Common myeloid progenitor, CD34-positive (primary cell): ENCODE measurements at regions not wholly inside any gene's neighbourhood (a gene's known extent, or its start where the extent isn't known, plus 50 kb on each side); places are given as distances from the start of the nearest gene placed in this dataset.
"Not testable (repeated sequence)": the region's sequence is repeated elsewhere in the genome, so short reads cannot be mapped to it uniquely, and the experiment has no call there.

Experiments used
- CTCF ChIA-PET: fragments of 350-600 bp; sonication (Branson Sonifier 250); formaldehyde crosslinking; loops from one replicate; lab custom pipeline; 2021; ENCODE audit warnings: antibody characterized with exemption; lab: Charles Lee
- POLR2A ChIA-PET: fragments of 350-600 bp; sonication (Branson Sonifier 250); formaldehyde crosslinking; loops from one replicate; lab custom pipeline; 2021; ENCODE audit warnings: antibody characterized with exemption; lab: Charles Lee
- DNase-seq, 3 donors: peaks; one replicate each; pipeline versions ENCODE4 v3.0.0 to v3.0.0-alpha.2; 2013
- H3K27ac ChIP-seq, 2 experiments: 1 replicate in 1 of 2; 2 replicates in 1 of 2; pipeline ENCODE4 v1.7.0; 2013; ENCODE audit warnings: inconsistent platforms in 2 of 2, low read length in 2 of 2, mild to moderate bottlenecking in 2 of 2, low read depth in 1 of 2, moderate library complexity in 1 of 2; ENCODE audit not compliant: severe bottlenecking in 2 of 2, insufficient read depth in 1 of 2, poor library complexity in 1 of 2
- H3K27me3 ChIP-seq, 5 experiments: replicated peaks in 2 of 5; 1 replicate in 3 of 5; 2 replicates in 2 of 5; pipeline versions ENCODE4 v1.6.1 to v1.7.0; 2013; ENCODE audit warnings: low read length in 4 of 5, mild to moderate bottlenecking in 2 of 5, moderate library complexity in 2 of 5, inconsistent platforms in 1 of 5; ENCODE audit not compliant: insufficient read depth in 5 of 5, control insufficient read depth in 4 of 5
- H3K36me3 ChIP-seq, 4 experiments: 1 replicate in 2 of 4; 2 replicates in 2 of 4; pipeline versions ENCODE4 v1.6.1 to v1.7.0; 2013; ENCODE audit warnings: low read length in 3 of 4, control low read depth in 1 of 4, mild to moderate bottlenecking in 1 of 4; ENCODE audit not compliant: control insufficient read depth in 4 of 4, insufficient read depth in 4 of 4
- H3K4me1 ChIP-seq, 4 experiments: 1 replicate in 3 of 4; 2 replicates in 1 of 4; pipeline versions ENCODE4 v1.6.1 to v1.7.1; 2013; ENCODE audit warnings: low read length in 3 of 4, mild to moderate bottlenecking in 3 of 4, control low read depth in 1 of 4, inconsistent platforms in 1 of 4, moderate library complexity in 1 of 4; ENCODE audit not compliant: control insufficient read depth in 4 of 4, insufficient read depth in 4 of 4; ENCODE audit errors: control extremely low read depth in 1 of 4
- H3K4me3 ChIP-seq, 7 experiments: 1 replicate in 4 of 7; 2 replicates in 3 of 7; pipeline versions ENCODE4 v1.5.1 to v1.7.0; 2013; ENCODE audit warnings: mild to moderate bottlenecking in 7 of 7, low read length in 6 of 7, moderate library complexity in 6 of 7, inconsistent platforms in 2 of 7, low read depth in 2 of 7, control low read depth in 1 of 7; ENCODE audit not compliant: insufficient read depth in 4 of 7, control insufficient read depth in 1 of 7; ENCODE audit errors: extremely low read depth in 1 of 7
- H3K9me3 ChIP-seq, 5 experiments: 1 replicate in 4 of 5; 2 replicates in 1 of 5; pipeline versions ENCODE4 v1.6.1 to v1.7.1; 2013; ENCODE audit warnings: low read length in 4 of 5, mild to moderate bottlenecking in 2 of 5, inconsistent platforms in 1 of 5, low read depth in 1 of 5, moderate library complexity in 1 of 5; ENCODE audit not compliant: control insufficient read depth in 4 of 5, insufficient read depth in 2 of 5; ENCODE audit errors: control extremely low read depth in 1 of 5
- WGBS: methylation state at CpG from one replicate; pipeline ENCODE4 v1.1.5; 2013; ENCODE audit not compliant: insufficient coverage; 5-methylcytosine and 5-hydroxymethylcytosine counted together

DNA sequence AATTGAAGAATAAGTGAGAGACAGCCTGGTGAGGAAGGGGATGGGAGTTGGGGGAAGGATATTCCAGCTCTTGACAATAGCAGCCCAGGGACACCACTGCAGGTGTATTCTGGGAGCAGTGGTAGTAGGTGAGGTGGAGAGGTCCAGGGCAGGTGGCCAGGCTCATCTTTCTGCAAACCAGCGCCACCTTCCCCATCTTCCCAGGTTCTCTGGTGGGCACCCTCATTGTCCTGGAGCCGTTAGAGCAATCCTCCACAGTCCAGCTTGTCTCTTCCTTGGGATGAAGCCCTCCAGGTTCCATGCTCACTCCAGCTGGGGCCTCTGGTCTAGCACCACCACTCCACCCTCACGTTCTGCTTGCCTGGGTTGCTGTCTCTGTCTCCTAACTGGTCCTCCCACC is 97.0 kb downstream of the IER5 start:
- POLR2A ChIA-PET, result no interaction called here
- Histone ChIP-seq H3K27ac (no peak overlapping the region), H3K27me3 (peaks cover 0 to 17% (median 6%) of the 10 kb centered on the region in 5 experiments), H3K9me3 (no peaks in the 10 kb centered on the region), H3K36me3 (no peaks in the 10 kb centered on the region), H3K4me1 (peaks cover 0 to 7% (median 3%) of the 10 kb centered on the region in 4 experiments), H3K4me3 (no peak overlapping the region)
- CTCF ChIA-PET, result interaction anchor here (0.8 kb wide), 1 partner anchor 126 kb away, joined by 4 read pairs; no protein-coding TSS in a partner anchor
- 53% methylated on average over 3 of the region's 3 CpGs for WGBS
- no peak for DNase-seq

DNA sequence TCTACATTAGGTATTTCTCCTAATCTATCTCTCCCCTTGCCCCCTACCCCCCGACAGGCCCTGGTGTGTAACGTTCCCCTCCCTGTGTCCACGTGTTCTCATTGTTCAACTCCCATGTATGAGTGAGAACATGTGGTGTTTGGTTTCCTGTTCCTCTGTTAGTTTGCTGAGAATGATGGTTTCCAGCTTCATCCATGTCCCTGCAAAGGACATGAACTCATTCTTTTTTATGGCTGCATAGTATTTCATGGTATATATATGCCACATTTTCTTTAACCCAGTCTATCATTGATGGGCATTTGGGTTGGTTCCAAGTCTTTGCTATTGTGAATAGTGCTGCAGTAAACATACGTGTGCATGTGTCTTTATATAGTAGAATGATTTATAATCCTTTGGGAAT is 97.6 kb downstream of the IER5 start:
- peaks cover 0 to 17% (median 4%) of the 10 kb centered on the region in 5 experiments for H3K27me3 ChIP-seq
- WGBS, result 100% methylated on average over 1 of the region's 4 CpGs
- H3K4me1 ChIP-seq, H3K9me3 ChIP-seq, DNase-seq, H3K4me3 ChIP-seq, H3K36me3 ChIP-seq, POLR2A ChIA-PET, H3K27ac ChIP-seq: not testable (repeated sequence)
- CTCF ChIA-PET, result interaction anchor here (0.6 to 1.8 kb wide), 3 partner anchors 10 to 1018 kb away, joined by 3 to 4 read pairs (median 3); no protein-coding TSS in a partner anchor

DNA sequence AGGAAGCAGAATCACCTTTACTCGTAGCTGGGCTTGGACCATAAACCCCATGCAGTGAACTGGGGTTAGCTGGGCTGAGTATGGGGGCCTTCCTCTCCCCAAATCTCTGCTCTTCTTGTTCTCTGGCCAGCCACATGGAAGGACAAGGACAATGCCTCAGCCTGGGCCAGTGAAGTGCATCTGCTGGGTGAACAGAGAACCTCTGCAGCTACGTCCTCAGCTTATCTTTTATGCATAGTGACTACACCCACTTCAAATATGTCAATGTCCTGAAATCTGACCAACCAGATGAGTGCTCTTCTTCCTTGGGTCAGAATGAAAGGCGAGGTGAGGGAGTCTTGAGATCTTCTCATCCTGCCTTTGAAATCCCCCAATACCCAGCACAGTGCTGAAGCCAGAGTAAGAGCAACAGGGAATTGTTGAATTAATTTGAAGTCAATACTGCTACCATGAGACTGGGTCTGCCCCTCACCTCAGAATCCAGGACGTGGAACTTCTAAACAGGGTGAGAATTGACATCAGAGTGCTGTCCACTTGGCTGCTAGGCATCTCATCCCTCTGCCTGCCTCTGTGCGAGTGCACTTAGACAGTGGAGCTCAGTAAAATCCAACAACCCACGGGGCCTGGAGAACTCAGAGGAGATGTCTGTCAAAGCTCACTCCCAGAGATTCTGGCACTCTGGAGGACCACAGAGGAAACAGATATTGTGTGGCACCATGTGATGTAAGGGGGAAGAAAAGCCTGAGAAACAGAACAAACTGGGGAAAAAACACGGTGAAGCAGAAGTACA is 99.0 kb downstream of the IER5 start:
- WGBS, result 53% methylated on average over 4 of the region's 7 CpGs
- Histone ChIP-seq H3K9me3 (no peaks in the 10 kb centered on the region), H3K27ac (no peak overlapping the region), H3K27me3 (peaks cover 0 to 17% (median 6%) of the 10 kb centered on the region in 5 experiments), H3K36me3 (no peaks in the 10 kb centered on the region), H3K4me1 (peaks cover 0 to 8% (median 3%) of the 10 kb centered on the region in 4 experiments), H3K4me3 (no peak overlapping the region)
- ChIA-PET POLR2A (interaction anchor here (0.6 to 0.7 kb wide), 2 partner anchors 272 to 1455 kb away, joined by 3 to 4 read pairs; no protein-coding TSS in a partner anchor), CTCF (interaction anchor here (1.4 to 1.8 kb wide), 3 partner anchors 9 to 237 kb away, joined by 3 to 4 read pairs (median 3); no protein-coding TSS in a partner anchor)
- DNase-seq, result no peak

DNA sequence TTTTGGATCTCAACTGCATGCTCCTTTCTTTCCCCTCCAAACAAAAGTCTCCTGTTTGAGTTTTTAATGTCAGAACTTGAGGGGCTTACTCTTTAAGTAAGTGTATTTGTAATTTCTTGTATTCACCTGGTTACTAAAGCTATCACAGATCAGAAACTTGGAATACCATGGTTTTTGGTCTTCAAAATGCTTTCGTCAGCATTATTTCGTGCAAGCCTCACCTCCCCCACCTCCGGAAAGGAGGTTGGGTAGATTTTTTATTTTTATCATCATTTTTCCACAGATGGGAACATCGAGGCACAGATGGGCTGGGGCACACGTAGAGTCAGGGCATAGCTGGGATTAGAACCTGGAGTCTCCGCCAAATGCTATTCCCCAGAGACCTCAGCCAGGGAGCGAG is 100.7 kb downstream of the IER5 start:
- WGBS, result 93% methylated on average over 3 of the region's 7 CpGs
- POLR2A ChIA-PET, result no interaction called here
- H3K27ac ChIP-seq, result no peak overlapping the region

DNA sequence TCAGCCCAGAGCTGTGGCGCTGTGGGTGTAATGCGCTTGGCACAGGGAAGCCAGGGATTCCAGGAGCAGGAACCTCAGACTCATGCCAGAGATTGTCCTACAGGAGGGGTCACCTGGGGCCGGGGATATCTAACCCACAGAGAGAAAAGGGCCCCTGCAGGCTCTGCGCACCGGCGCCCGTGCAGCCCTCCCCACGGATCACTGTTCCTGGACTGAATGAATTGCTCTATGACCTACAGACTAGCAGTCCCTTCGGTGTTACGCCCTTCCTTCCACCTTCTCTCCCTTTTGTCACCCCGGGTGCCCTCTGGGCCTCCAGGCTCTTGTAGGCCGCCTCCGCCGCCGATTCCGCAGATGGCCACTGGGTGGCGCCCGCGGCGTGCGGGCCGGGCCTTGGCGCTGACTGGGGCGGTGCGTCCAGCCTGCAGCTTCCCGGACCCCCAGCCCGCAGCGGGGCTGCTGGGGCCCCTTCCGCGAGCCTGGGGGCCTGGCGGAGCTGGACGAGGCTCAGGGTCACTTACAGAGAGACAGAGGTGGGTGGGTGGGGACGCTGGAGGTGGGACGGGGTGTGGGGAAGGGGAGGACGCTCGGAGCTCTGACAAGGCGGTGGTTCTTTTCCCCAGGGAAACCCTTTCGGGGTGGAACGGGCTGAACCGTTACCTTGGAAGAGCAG is 101.3 kb downstream of the IER5 start:
- Histone ChIP-seq H3K27me3 (peaks cover 0 to 15% (median 6%) of the 10 kb centered on the region in 5 experiments), H3K9me3 (no peaks in the 10 kb centered on the region), H3K27ac (no peak overlapping the region), H3K4me3 (peak overlapping the region in 5 of 7 experiments; percentile 12 to 61 (median 46)), H3K36me3 (no peaks in the 10 kb centered on the region), H3K4me1 (peaks cover 0 to 8% (median 3%) of the 10 kb centered on the region in 4 experiments)
- ChIA-PET CTCF (interaction anchor here (0.7 to 1.4 kb wide), 5 partner anchors 11 to 233 kb away, joined by 3 to 4 read pairs (median 4); no protein-coding TSS in a partner anchor), POLR2A (no interaction called here)
- WGBS, result 7% methylated on average over 29 of the region's 40 CpGs
- DNase-seq, result peak; percentile 50 to 74 (median 71)

More for the DNA sequence above, 100.7 kb downstream of the IER5 start:
- no peaks in the 10 kb centered on the region for H3K36me3 ChIP-seq
- H3K4me3 ChIP-seq, result no peak overlapping the region
- CTCF ChIA-PET, result interaction anchor here (1.3 to 1.4 kb wide), 3 partner anchors 15 to 234 kb away, joined by 3 to 4 read pairs (median 3); no protein-coding TSS in a partner anchor
- H3K4me1 ChIP-seq, result peaks cover 0 to 8% (median 3%) of the 10 kb centered on the region in 4 experiments
- no peaks in the 10 kb centered on the region for H3K9me3 ChIP-seq
- DNase-seq, result no peak
- peaks cover 0 to 15% (median 6%) of the 10 kb centered on the region in 5 experiments for H3K27me3 ChIP-seq

DNA sequence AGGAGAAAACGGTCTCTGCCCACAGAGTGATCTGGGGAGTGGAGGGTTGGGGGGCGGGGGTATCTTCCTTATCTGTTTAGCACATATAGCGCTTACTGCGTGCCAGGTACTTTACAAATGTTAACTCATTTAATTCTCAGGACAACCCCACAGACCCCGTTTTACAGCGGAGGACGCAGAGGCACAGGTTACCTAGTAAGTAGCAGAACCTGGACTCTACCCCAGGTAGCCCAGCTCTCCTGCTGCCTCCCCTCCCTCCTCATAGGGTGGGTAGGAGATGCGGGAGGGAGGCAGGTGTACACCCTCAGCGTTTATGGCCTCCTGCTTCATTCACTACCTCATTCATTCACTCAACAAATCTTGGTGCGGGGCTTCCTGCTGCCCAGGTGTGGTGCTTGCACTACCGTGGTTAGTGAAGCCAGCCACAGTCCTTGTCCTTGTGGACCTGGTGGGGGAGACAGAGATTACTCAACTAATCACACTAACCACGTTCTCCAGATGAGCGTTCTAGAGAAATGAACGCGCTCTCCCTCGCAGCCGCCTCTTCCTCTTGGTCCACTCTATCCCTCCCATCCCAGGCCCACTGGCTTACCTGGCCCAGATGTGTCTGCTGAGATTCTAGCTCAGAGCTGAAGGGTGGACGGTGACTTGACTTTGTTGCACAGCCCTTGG is 102.0 kb downstream of the IER5 start:
- Histone ChIP-seq H3K27ac (no peak overlapping the region), H3K4me3 (peak overlapping the region in 4 of 7 experiments; percentile 12 to 61 (median 53)), H3K4me1 (peaks cover 0 to 8% (median 3%) of the 10 kb centered on the region in 4 experiments), H3K36me3 (no peaks in the 10 kb centered on the region), H3K27me3 (peaks cover 0 to 12% (median 6%) of the 10 kb centered on the region in 5 experiments), H3K9me3 (no peaks in the 10 kb centered on the region)
- peak in 2 of 3 donors; percentile 10 to 17 for DNase-seq
- ChIA-PET POLR2A (no interaction called here), CTCF (interaction anchor here (0.7 to 1.4 kb wide), 5 partner anchors 12 to 233 kb away, joined by 3 to 4 read pairs (median 4); no protein-coding TSS in a partner anchor)
- WGBS, result 62% methylated on average over 12 of the region's 18 CpGs
